Tibial artery (tissue), 4 donors: ENCODE measurements at regions not wholly inside any gene's neighbourhood (a gene's known extent, or its start where the extent isn't known, plus 50 kb on each side); places are given as distances from the start of the nearest gene placed in this dataset.
"Not testable (repeated sequence)": the region's sequence is repeated elsewhere in the genome, so short reads cannot be mapped to it uniquely, and the experiment has no call there.

Source experiments
- DNase-seq, 2 donors: peaks; one replicate each; pipeline ENCODE4 v3.0.0-alpha.2; 2019
- H3K27ac ChIP-seq, 2 donors: fragments of 200-600 bp; sonication (generic) in 1 of 2; 1 replicate in 1 of 2; 2 replicates in 1 of 2; pipeline ENCODE4 v1.5.1; 2018 to 2019; ENCODE audit warnings: mild to moderate bottlenecking in 1 of 2
- H3K27me3 ChIP-seq, 2 donors: fragments of 200-600 bp; sonication (generic) in 1 of 2; one replicate each; pipeline versions ENCODE4 v1.5.1 to v1.6.0; 2016 to 2019
- H3K36me3 ChIP-seq, 3 donors: fragments of 200-600 bp; sonication (generic) in 2 of 3; one replicate each; pipeline ENCODE4 v1.5.1; 2016 to 2019; ENCODE audit warnings: mild to moderate bottlenecking in 2 of 3
- H3K4me1 ChIP-seq, 4 donors: fragments of 200-600 bp; sonication (generic) in 2 of 4; 1 replicate in 3 of 4; 2 replicates in 1 of 4; pipeline ENCODE4 v1.5.1; 2016 to 2019
- H3K4me3 ChIP-seq, 2 donors: fragments of 200-600 bp; sonication (generic) in 1 of 2; 1 replicate in 1 of 2; 2 replicates in 1 of 2; pipeline ENCODE4 v1.5.1; 2018 to 2019; ENCODE audit warnings: mild to moderate bottlenecking in 2 of 2
- H3K9me3 ChIP-seq, 3 donors: fragments of 200-600 bp; sonication (generic) in 1 of 3; one replicate each; pipeline ENCODE4 v1.5.1; 2016 to 2019
- CTCF ChIP-seq, 2 experiments: fragments of 200-600 bp in 1 of 2; fragments of 450-650 bp in 1 of 2; IDR thresholded peaks; one replicate each; pipeline ENCODE4 v1.5.1; 2017 to 2019; ENCODE audit warnings: antibody characterized with exemption in 2 of 2, mild to moderate bottlenecking in 1 of 2, moderate library complexity in 1 of 2
- intact Hi-C: fragments of 100-400 bp; cut with DNase I; formaldehyde crosslinking; loops from one replicate; pipeline ENCODE4 v1.15.0; 2023; ENCODE audit warnings: low total_unique reads

DNA sequence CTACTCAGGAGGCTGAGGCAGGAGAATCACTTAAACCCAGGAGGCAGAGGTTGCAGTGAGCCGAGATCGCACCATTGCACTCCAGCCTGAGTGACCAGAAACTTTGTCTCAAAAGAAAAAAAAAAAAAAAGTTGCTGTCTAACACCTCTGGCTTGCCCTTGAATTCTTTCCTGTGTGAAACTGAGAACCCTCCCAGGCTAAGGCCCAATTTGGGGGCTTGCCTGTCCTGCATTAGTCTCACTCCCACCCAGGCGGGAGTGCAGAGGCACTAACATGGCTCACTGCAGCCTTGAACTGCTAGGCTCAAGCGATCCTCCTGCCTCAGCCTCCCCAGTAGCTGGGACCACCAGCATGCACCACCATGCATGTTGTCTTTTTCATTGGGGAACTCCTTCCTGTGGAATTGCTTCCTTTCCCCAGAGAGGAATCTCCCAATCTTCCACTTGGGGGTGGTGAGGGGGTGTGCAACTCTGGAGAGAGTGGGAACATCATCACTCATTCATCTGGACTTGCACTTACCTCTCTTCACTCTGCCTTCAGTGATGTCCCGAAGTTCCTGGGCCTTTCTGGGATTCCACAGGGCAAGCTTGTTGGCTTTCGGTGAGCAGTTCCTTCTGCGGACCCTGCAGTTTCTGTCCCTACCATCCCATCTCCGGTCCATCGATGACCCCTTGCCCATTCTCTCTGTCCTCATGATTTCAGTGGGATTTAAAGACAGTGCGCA, 62.1 kb upstream of the CREB3L1 start:
- no peak for DNase-seq
- Histone ChIP-seq H3K9me3 (no peaks in the 10 kb centered on the region), H3K4me3 (no peak overlapping the region), H3K27me3 (peaks cover 0 to 33% of the 10 kb centered on the region in 2 donors), H3K36me3 (no peaks in the 10 kb centered on the region), H3K4me1 (no peaks in the 10 kb centered on the region), H3K27ac (no peak overlapping the region)
- TF ChIP-seq CTCF (IDR thresholded peaks at IDR 0.05): no peak
- intact Hi-C loops: no loop called here

DNA sequence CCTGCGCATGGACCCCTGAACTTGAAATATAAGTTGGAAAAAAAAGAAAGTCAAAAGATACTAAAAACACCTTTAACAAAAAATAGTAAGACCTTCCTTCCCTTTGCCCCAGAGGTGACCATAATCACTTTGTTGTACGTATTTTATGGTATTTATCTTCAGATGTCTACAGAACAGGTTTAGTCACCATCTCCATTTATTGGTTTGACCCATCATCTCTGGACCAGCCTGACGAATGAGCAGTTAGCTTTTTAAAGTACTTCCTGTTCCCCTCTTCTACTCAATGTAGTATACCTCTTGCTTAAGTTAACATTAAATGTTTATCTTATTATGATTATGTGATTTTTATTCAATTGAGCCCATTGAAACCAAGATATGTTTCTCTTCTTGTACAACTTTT, 64.7 kb upstream of the CREB3L1 start:
- Histone ChIP-seq H3K27ac (no peak overlapping the region), H3K9me3 (no peaks in the 10 kb centered on the region), H3K4me3 (no peak overlapping the region), H3K27me3 (peaks cover 0 to 18% of the 10 kb centered on the region in 2 donors), H3K4me1 (no peaks in the 10 kb centered on the region), H3K36me3 (no peaks in the 10 kb centered on the region)
- intact Hi-C loops: no loop called here
- TF ChIP-seq CTCF (IDR thresholded peaks at IDR 0.05): no peak
- no peak for DNase-seq

- no peak for TF ChIP-seq CTCF (IDR thresholded peaks at IDR 0.05)
- peaks cover 0 to 7% of the 10 kb centered on the region in 2 donors for H3K27me3 ChIP-seq
- no peak for DNase-seq
- no peak overlapping the region for H3K27ac ChIP-seq
- H3K4me3 ChIP-seq: no peak overlapping the region
- no peaks in the 10 kb centered on the region for H3K4me1 ChIP-seq
- H3K9me3 ChIP-seq: no peaks in the 10 kb centered on the region
- intact Hi-C loops: no loop called here
- H3K36me3 ChIP-seq: no peaks in the 10 kb centered on the region
These were observed 66.6 kb upstream of the CREB3L1 start for GRCh38 chr11:46210856-46211255.

- TF ChIP-seq CTCF (IDR thresholded peaks at IDR 0.05): no peak
- no peak for DNase-seq
- Histone ChIP-seq H3K36me3 (no peaks in the 10 kb centered on the region), H3K27me3 (peaks cover 0 to 1% of the 10 kb centered on the region in 2 donors), H3K27ac (no peak overlapping the region), H3K4me3 (no peak overlapping the region), H3K9me3 (no peaks in the 10 kb centered on the region), H3K4me1 (no peaks in the 10 kb centered on the region)
- intact Hi-C loops: no loop called here
These were observed 67.3 kb upstream of the CREB3L1 start for GRCh38 chr11:46210133-46210636.

DNA sequence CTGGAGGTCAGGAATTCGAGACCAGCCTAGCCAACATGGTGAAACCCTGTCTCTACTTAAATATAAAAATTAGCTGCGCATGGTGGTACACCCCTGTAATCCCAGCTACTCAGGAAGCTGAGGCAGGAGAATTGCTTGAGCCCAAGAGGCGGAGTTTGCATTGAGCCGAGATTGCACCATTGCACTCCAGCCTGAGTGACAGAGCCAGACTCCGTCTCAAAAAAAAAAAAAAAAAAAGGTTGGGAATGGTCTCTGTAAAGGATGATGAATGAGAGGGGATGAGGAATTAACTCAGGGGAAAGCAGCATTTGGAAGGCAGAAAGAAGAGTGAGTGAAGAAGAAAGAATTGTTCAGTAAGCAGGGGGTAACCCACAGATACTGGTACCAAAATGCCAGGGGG, 67.8 kb upstream of the CREB3L1 start:
- H3K9me3 ChIP-seq, intact Hi-C loops, DNase-seq: not testable (repeated sequence)

DNA sequence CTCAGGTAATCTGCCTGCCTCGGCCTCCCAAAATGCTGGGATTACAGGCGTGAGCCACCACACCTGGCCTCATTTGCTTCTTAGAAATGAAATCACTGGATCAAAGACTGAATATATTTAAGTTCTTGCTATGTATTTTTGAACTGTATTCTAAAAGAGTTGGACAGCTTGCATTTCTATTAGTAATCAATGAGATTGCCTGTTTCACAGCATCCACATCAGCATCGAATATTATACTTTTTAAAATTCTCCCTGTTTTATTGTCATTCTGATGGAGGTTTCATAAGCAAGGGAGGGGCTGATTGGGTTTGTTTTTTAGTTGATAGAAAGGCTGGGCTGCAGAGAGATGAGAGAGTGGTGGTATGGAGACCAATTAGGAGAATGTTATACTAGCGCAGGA, 68.7 kb upstream of the CREB3L1 start:
- no peaks in the 10 kb centered on the region for H3K36me3 ChIP-seq
- no peak for DNase-seq
- TF ChIP-seq CTCF (IDR thresholded peaks at IDR 0.05): no peak
- intact Hi-C loops: no loop called here
- no peaks in the 10 kb centered on the region for H3K4me1 ChIP-seq
- H3K27ac ChIP-seq: no peak overlapping the region
- no peak overlapping the region for H3K4me3 ChIP-seq
- H3K9me3 ChIP-seq: no peaks in the 10 kb centered on the region
- H3K27me3 ChIP-seq: peaks cover 0 to 11% of the 10 kb centered on the region in 2 donors

More for the DNA sequence above, 67.8 kb upstream of the CREB3L1 start:
- not testable (repeated sequence) for H3K4me3 ChIP-seq, H3K4me1 ChIP-seq, H3K27me3 ChIP-seq, H3K36me3 ChIP-seq, H3K27ac ChIP-seq
